ENCODE measurements at regions not wholly inside any gene's neighbourhood (a gene's known extent, or its start where the extent isn't known, plus 50 kb on each side); places are given as distances from the start of the nearest gene placed in this dataset.

- TF ChIP-seq POLR2A (IDR thresholded peaks at IDR 0.05) (no peak), EP300 (IDR thresholded peaks at IDR 0.05) (no peak), CTCF (IDR thresholded peaks at IDR 0.05) (no peak)
These were observed 247.3 kb downstream of the GPAT3 start for GRCh38 chr4:83783215-83783614.

All from tibial nerve (tissue), 4 donors.